HG03439 (cell line): ENCODE measurements at regions not wholly inside any gene's neighbourhood (a gene's known extent, or its start where the extent isn't known, plus 50 kb on each side); places are given as distances from the start of the nearest gene placed in this dataset.
A peak's percentile ranks its signal among the peaks of the same experiment; 100 is the strongest.
"Not testable (repeated sequence)": the region's sequence is repeated elsewhere in the genome, so short reads cannot be mapped to it uniquely, and the experiment has no call there.

ENCODE experiments used
- ATAC-seq: cut with Tn5 transposase; IDR thresholded peaks from one replicate; pipeline ENCODE4 v1.9.1; 2021; ENCODE audit warnings: mild to moderate bottlenecking, moderate library complexity; ENCODE audit not compliant: unreplicated experiment

DNA sequence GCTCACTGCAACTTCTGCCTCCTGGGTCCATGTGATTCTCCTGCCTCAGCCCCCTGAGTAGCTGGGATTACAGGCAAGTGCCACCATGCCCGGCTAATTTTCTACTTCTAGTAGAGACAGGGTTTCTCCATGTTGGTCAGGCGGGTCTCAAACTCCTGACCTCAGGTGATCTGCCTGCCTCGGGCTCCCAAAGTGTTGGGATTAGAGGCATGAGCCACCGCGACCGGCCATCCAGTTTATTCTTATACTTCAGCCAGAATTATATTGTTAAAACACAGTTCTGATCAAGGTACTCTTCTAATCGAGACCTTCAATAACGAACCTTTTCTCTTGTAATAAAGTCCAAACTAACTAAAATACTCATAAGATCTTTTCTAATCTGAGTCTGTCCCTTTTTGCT is 119.6 kb upstream of the FAR2 start:
- ATAC-seq = not testable (repeated sequence)

DNA sequence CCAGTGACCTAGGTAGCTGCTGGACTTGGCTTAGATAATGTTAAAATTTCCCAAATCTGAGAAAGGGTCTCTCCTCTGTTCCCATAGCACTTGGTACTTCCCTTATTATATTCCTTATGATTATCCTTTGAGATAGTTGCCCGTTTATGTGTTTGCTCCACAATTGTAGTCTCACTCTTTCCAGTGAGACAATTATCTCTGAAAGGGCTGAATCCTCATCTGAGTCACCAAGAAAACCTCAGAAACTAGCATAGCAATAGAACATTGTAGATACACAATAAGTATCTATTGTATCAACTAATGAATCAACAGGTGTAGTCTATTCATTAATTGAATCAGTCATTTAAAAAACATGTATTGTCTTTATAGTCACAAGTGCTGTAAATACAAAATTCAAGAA is 119.1 kb upstream of the FAR2 start:
- no peak for ATAC-seq

DNA sequence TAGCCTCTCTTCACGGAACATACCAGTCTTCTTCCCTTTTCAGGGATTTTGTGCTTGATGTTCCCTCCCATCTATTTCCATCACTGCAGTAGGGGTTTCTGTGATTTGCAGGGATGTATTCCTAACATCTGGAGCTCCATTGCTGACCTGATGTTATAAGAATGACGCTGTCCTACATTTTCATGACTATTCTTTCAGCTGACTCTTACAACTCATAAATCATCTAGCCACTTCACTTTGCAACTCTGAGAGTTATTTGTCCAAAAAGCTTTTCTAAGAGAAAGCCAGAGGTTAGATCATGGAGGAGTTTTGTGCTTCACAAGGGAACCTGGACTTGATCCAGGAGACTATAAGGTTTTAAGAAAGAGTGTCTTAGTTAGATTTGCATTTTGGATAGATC is 116.6 kb upstream of the FAR2 start:
- ATAC-seq = no peak

DNA sequence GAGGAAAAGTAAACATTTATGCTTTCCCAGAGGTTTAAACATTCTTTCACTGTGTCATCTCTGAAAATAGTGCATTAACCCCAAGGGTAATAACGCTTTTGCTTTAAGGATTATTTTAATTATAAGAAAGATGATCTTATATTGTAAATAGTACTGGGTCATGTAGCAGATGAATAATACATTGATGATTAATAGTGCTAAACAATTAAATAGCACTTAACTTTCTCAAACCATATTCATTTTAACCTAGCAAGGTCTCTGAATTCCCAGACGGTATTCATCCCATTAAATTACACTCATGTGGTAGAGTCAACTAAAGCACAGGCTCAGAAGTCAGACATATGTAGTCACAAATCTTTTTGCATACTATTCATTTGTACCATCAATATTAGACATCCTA is 115.6 kb upstream of the FAR2 start:
- no peak for ATAC-seq

DNA sequence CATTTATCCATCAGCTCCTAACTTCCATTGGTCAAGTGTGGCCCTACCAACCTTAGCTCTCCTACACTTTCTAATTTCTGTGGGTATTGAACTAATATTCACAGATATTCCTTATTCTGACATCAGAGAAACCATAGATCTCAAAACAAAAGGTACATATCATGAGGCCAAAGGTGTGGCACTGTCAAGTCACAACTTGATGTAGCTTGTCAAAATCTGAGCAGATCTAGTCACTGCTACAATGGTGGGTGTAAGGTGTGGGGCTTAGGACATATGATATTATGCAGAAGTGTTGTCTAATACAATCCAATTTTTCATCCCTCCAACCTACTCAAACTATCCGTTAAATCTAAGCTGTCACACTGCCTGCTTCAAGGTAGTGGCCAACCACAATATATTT is 114.0 kb upstream of the FAR2 start:
- no peak for ATAC-seq

DNA sequence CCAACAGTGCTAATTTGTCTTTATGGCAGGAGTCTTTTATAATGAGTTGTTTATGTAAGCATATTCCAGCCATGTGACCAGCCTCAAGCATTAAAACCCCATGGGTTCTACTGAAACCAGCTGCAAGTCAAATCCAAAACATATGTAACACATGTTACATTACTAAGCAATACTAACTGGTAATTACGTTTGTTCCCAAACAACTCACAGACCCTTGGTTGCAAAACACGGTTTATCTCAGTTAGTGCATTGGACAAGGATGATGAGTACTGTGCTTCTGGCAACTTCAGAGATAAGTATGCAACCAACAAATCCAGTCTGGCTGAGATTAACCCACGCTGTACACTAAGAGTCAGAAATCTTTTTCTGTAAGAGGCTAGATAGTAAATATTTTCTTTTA is 110.1 kb upstream of the FAR2 start:
- ATAC-seq = no peak

DNA sequence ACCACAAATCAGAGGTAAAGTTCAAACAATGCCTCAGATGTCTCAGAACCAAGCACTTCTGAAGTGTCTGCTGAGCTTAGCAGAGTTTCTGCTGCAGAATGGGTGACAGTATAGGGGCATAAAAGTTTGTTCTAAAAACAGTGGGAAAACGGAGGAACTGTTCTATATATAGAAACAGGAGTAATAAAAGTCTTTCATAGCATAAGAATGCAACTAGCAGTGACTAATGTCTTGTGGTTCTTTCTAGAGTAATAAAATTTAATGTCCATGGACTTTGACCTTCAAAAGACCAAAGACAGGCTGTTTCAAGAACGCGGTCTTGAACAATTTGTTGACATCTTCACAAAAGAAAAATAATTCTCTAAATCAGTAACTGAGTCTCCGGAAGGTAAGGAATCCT is 107.5 kb upstream of the FAR2 start:
- no peak for ATAC-seq

DNA sequence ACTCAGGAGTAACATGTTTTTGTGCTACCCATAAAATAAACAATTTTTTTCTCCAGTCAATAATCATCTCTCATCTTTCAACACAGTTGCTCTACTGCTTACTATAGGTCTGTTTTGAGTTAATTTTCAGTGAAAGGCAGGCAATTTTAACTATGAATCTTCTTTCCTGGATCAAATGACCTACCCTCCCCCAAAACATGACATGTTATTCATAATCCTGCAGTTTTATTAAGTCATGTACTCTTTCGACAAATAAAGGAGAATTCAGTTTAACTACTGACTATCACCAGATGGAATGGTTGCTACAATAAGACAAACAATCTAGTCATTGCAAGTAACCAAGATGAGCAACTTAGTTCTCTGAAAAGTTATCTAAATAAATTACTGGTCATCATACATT is 106.0 kb upstream of the FAR2 start:
- no peak for ATAC-seq

DNA sequence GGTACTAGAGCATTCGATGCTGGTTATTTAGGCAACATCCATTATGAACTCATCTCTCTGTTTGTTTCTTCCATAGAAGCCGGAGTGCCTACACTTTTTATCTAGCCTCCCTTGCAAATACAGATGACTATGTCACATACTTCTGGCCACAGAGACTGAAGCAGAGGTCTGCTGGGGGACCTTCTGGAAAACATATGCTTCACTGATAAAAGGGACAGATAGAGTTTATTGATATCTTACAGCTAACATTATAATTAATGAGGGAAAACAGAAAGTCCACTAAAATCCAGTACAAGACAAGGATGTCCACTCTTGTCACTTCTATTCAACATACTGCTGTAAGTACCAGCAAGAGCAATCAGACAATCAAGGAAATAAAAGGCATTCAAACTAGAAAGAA is 104.3 kb upstream of the FAR2 start:
- ATAC-seq = no peak

DNA sequence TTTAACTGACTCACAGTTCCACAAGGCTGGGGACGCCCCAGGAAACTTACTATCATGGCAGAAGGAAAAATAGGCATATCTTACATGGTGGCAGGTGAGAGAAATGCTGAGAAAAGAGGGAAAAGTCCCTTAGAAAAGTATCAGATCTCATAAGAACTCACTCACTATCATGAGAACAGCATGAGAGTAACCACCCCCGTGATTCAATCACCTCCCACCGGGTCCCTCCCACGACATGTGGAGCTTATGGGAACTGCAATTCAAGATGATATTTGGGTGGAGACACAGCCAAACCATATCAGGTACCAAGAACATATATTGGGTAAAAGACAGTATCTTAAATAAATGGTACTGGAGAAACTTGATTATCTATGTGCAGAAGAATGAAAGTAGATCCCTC is 100.3 kb upstream of the FAR2 start:
- no peak for ATAC-seq

DNA sequence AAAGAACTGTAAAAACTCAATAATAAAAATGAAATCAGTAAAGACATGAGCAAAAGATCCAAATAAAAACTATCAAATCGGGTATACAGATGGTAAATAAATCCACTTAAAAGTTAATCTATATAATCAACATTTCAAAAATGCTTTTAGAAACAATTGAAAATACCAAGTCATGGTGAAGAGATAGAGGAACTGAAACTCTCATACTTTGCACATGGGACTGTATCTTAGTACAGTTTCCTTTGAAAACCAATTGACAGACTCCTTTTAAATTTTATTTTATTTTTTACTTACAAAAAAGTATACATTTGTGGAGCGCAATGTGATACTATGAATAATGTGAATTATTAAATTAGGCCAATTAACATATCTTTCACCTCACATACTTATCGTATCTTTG is 98.6 kb upstream of the FAR2 start:
- ATAC-seq = peak; percentile 77

DNA sequence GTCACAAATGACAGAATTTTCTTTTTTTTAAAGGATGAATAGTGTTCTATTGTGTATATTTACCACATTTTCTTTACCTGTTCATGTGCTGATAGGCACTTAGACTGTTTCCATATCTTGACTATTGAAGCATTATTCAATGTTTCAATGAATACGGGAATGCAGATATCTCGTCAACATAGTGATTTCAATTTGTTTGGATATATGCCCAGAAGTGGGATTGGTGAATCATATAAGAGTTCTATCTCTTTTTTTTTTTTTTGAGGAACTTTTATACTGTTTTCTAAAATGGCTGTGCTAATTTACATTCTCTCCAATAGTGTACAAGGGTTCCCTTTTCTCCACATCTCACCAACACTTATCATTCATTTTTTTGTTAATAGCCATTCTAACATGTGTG is 97.9 kb upstream of the FAR2 start:
- ATAC-seq = no peak

DNA sequence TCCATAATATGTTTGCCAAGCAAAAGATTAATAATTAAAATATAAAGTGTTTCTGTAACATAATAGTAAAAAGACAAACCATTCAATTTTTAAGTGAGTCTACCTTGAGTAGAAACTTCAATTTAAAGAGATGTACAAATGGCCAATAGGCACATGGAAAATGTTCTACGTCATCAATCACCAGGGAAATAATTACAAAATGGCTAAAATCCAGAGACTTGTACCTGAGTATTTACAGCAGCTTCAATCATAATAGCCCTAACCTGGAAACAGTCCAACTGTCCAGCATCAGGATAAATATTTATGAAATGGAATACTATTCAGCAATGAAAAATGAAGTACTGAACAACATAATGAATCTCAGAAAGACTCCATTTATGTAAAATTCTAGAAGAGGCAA is 95.5 kb upstream of the FAR2 start:
- peak; percentile 52 for ATAC-seq

DNA sequence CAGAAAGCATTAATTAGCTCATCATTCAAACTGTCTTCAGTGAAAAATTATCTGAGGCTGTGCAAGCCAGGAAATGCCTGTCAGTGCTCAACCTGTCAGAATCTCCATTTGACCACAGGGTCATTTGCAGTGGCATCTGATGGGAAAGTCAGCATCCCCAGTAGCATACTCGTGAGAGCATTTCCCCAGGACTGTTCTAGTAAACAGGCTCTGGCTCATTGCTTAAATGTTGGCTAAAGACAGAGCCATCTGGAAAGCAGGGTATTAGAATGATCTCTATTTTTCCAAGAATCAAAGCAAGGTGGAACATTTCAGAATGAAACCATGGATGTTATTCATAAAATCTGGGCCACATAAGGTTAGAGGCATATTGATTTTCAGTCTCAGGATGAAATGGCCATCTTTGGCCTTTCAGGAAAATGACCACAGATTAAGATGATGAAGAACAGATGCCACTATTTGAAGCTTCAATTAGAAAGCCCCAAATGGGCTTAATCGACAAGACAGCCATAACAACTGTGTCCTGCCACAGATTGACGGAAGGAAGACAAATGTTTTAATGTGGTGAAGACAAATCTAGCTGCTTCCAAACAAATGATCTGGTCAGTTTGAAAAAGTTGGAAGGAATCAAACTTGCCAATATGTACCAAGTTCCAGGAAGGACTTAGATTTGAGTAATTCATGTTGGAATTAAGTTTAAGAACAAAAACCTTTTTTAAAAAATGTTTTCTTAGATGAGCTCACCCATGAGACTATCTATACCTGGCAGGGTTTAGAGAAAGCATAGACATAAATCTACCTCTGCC is 94.0 kb upstream of the FAR2 start:
- no peak for ATAC-seq

DNA sequence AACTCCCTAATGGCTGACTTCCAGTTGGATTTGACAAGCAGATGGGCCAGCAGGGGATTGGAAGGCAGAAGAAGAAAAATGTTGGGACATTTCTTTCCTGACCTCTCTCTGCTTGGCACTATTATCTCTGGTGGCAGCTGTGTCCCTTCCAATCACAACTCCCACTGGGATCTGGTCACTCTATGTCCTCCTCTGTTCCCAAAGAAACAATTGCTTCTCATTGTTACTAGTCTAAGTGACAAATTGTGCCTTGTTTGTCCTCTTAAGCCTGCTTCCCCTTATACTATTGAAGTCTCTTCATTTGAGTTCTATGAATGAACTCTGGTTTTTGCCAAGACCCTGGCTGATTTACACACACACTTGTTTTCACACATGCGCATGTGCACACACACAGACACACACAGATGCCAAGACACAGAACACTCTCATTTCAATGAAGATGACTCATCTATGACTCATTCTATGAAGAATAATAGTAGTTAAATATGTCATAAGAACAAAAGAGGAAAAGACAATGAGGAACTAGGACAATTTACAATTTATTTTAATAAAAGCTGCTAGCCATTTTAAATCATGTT is 83.0 kb upstream of the FAR2 start:
- ATAC-seq = no peak

DNA sequence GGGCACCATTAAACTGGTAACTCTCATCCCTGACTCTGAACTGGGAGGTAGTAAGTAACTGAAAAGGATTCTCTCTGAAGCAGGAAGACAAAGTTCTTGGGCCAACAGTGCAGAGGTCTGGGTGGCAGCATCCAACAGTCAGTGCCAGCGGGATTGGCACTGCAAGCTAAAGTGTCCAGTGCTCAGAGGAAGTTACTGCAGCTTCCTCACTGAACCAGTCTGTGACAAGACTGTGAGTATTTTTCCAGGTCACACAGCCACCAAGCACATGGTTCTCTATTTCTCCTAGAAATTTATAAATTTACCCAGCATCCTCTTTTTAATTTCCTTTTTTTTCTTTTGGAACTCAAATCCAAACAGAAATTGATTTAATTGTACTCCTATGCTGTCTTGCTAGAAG is 81.6 kb upstream of the FAR2 start:
- ATAC-seq = no peak

DNA sequence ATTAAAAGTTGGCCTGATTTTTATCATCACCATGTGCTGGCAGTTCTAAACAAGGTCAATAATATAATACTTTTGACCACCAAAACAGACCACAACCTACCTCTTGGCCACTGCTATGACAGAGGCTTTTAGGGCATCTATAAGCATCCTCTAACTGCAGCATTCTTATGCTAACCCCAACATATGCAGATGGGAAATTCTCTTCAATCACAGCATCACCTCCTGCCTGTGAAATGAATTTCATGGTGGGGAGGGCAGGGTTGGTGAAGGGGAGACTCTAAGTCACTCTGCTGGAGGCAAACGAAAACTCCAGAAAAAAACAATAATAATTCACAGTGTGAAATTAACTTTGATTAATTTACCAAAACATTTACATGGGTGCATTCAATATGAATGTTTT is 78.8 kb upstream of the FAR2 start:
- ATAC-seq = no peak

DNA sequence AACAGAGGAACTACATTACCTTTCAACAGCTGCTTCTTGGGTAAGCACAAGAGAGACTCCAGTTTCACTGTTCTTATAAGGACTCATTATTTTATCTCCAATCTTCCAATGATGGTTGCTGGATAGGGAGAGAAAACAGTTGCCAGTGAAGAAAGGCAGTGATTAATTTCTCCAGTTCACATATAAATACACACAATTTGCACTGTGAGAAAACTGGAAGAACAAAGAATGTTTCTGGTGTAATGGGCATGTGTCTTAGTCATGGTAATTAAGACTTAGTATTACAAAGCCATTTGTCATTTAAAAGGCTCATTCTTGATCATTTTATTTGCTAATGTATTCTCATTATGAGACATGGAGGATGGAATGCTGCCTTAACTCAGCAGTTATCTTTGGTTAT is 78.0 kb upstream of the FAR2 start:
- no peak for ATAC-seq

DNA sequence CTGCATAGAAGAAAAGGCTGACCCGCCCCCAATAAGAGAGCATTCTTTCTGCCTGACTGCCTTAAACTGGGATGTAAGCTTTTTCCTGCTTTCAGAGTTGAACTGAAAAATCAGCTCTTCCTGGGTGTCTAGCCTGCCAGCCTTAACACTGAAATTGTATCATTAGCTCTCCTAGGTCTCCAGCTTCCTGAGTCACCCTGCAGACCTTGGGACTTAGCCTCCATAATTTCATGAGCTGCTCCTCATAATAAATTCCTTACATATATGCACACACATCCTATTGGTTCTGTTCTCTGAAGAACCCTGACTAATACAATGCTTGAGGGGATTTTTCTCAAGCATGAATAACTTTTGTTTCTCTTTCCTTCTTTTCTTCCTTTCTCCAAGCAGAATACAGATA is 76.4 kb upstream of the FAR2 start:
- ATAC-seq = no peak

DNA sequence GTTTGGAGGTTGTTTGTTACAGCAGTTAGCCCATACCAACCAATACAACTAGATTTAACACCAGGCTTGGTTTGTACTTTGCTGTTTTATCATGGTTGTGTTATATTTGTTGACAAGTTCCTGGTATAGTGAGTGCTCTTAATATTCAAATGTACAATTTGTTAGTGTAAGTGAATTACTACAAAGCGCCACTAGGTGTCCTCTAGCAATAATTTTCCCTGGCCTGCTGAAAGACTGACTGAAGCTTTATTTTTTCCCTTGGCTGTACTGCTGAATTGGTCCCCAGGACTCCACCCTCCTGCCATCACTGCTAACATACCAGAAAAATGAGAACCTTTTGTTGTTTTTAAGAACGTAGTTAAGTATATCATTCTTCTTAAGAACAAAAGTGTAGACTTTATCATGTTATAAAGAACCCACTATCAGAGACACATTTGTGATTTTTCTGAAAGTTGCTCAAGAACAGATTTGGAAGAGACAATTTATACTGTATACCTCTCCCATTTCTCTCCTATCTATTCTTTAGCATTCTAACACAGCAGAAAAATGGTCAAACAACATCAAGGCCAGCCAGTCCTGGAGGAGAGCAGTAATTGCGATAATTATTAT is 75.3 kb upstream of the FAR2 start:
- peak; percentile 78 for ATAC-seq

DNA sequence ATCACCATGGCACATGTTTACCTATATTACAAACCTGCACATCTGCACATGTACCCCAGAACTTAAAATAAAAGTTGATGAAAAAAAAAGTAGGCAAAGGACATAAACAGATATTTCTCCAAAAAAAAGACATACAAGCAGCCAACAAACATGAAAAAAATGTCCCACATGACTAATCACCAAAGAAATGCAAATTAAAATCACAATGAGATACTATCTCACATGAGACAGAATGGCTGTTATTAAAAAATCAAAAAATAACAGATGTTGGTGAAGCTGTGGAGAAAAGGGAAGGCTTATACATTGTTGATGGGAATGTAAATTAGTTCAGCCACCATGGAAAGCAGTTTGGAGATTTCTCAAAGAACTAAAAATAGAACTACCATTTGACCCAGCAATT is 68.0 kb upstream of the FAR2 start:
- no peak for ATAC-seq

DNA sequence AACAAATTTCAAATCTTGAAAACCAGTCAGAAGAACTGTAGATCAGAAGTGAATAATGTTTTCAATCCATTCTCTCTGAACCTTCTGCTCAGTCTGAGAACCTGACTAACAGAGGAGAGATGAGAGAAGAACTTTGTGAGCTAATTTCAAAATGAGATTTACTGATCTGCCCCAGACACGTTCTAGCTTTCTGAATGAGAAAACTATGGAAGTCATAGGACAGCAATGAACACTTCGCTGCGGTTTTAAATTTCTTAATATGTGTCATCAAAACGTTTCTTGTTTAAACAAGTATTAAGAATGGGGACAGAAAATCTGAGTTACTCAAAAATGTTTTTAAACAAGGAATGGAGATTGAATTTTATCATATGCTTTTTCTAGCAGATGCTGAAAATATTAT is 66.6 kb upstream of the FAR2 start:
- ATAC-seq = peak; percentile 66
